ENCODE measurements at regions not wholly inside any gene's neighbourhood (a gene's known extent, or its start where the extent isn't known, plus 50 kb on each side); places are given as distances from the start of the nearest gene placed in this dataset.

DNA sequence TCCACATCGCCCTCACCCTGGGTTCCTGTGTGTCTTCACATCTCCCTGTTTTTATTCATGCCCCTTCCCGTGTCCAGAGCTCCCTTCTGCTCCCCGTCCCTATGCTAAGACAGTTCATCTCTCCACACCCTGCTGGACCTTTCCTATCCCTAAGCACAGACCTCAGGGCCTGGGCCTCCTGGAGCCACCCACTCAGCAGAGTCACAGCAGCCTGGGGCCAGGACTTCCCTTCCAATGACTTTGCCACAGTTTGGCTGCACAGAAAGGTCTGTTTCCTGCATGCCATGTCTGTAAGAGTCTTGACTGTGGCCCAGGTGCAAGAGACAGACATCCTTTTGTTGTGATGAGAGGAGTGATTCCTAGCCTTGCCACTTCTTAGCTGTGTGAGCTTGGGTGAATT is 470.7 kb downstream of the TSHZ3 start:
- Histone ChIP-seq H4K8ac (replicated peaks; ENCODE audit: insufficient read length, low read depth, low read length) (no peak overlapping the region), H2BK12ac (ENCODE audit: insufficient read length, low read depth, low read length) (no peak overlapping the region), H2BK15ac (ENCODE audit: low read depth, low read length) (no peak overlapping the region), H3K23me2 (ENCODE audit: insufficient read length, low read depth, low read length, poor library complexity, severe bottlenecking) (no peaks in the 10 kb centered on the region), H3T11ph (ENCODE audit: low read length) (no peak overlapping the region), H3K27ac (ENCODE audit: insufficient read length, low read depth, low read length) (no peak overlapping the region), H3K9me3 (ENCODE audit: control insufficient read depth, low read depth, low read length) (no peaks in the 10 kb centered on the region), H4K20me1 (ENCODE audit: control insufficient read depth, insufficient read depth, insufficient read length) (no peaks in the 10 kb centered on the region), H4K5ac (ENCODE audit: insufficient read length, low read depth, low read length) (no peak overlapping the region), H3K27me3 (ENCODE audit: insufficient read depth, low read length) (no peaks in the 10 kb centered on the region), H3K4ac (ENCODE audit: low read depth, low read length) (no peak overlapping the region), H3K56ac (ENCODE audit: insufficient read length, low read depth, low read length) (no peak overlapping the region), H2BK20ac (ENCODE audit: low read depth, low read length, poor library complexity, severe bottlenecking) (no peak overlapping the region), H3K14ac (ENCODE audit: insufficient read depth, low read length) (no peak overlapping the region), H2AK5ac (ENCODE audit: insufficient read length, low read length) (no peak overlapping the region), H2BK120ac (ENCODE audit: low read depth, low read length, poor library complexity, severe bottlenecking) (no peak overlapping the region), H4K91ac (ENCODE audit: insufficient read length, low read depth, low read length) (no peak overlapping the region), H3K9ac (ENCODE audit: extremely low read depth, insufficient read length, low read length) (no peak overlapping the region), H3K18ac (ENCODE audit: insufficient read length, low read depth, low read length) (no peak overlapping the region), H2BK5ac (ENCODE audit: insufficient read length, low read length) (no peak overlapping the region), H2AFZ (ENCODE audit: low read length) (no peak overlapping the region), H3K4me1 (ENCODE audit: insufficient read depth, low read length) (no peaks in the 10 kb centered on the region), H3K23ac (ENCODE audit: insufficient read length, low read depth, low read length) (no peak overlapping the region), H3K4me2 (ENCODE audit: insufficient read depth, insufficient read length, low read length) (no peak overlapping the region), H3K79me1 (ENCODE audit: insufficient read depth, low read depth, low read length, poor library complexity, severe bottlenecking) (no peaks in the 10 kb centered on the region), H3K79me2 (ENCODE audit: insufficient read depth, low read length) (no peaks in the 10 kb centered on the region)
- Mint-ChIP-seq H3K9me3 (no peaks in the 10 kb centered on the region), H3K27me3 (ENCODE audit: low read depth) (peaks cover 3% of the 10 kb centered on the region; the same call in 1 of the 2 replicates), H3K4me3 (no peak overlapping the region), H3K36me3 (ENCODE audit: insufficient read depth in 1 of 3, low read depth in 3 of 3) (no peaks in the 10 kb centered on the region; a peak in 1 of 7 replicates), H3K4me1 (no peaks in the 10 kb centered on the region), H3K27ac (peak overlapping the region in 1 of 3 experiments; percentile 65; a peak in 1 of 7 replicates)
- no CpG with 5 or more reads among the region's 3 CpGs for WGBS (ENCODE audit: extremely low coverage, insufficient read length, low lambda C conversion rate)
- TF ChIP-seq, protein P1, sequence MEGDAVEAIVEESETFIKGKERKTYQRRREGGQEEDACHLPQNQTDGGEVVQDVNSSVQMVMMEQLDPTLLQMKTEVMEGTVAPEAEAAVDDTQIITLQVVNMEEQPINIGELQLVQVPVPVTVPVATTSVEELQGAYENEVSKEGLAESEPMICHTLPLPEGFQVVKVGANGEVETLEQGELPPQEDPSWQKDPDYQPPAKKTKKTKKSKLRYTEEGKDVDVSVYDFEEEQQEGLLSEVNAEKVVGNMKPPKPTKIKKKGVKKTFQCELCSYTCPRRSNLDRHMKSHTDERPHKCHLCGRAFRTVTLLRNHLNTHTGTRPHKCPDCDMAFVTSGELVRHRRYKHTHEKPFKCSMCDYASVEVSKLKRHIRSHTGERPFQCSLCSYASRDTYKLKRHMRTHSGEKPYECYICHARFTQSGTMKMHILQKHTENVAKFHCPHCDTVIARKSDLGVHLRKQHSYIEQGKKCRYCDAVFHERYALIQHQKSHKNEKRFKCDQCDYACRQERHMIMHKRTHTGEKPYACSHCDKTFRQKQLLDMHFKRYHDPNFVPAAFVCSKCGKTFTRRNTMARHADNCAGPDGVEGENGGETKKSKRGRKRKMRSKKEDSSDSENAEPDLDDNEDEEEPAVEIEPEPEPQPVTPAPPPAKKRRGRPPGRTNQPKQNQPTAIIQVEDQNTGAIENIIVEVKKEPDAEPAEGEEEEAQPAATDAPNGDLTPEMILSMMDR (conservative IDR thresholded peaks at IDR 0.05) = no peak
- peak; percentile 11 for DNase-seq

Measured in H9 (cell line).